ENCODE measurements at regions not wholly inside any gene's neighbourhood (a gene's known extent, or its start where the extent isn't known, plus 50 kb on each side); places are given as distances from the start of the nearest gene placed in this dataset.

- H4K20me1 ChIP-seq (ENCODE audit: control insufficient read depth, extremely low read depth, insufficient read depth, low read length), result no peaks in the 10 kb centered on the region
- H3K9me3 ChIP-seq (ENCODE audit: control insufficient read depth, low read depth, low read length), result no peaks in the 10 kb centered on the region
- TF ChIP-seq CTCF (optimal IDR thresholded peaks at IDR 0.05 in 1 of 3, IDR thresholded peaks at IDR 0.05 in 1 of 3, conservative IDR thresholded peaks at IDR 0.05 in 1 of 3; ENCODE audit: extremely low read depth in 1 of 3, insufficient read depth in 2 of 3, low read length in 3 of 3) (no peak), EZH2 (IDR thresholded peaks at IDR 0.05; ENCODE audit: low read length) (no peak)
- H3K27me3 ChIP-seq (ENCODE audit: control insufficient read depth, extremely low read depth, insufficient read depth, low read length), result no peaks in the 10 kb centered on the region
- no peak overlapping the region for H2AFZ ChIP-seq (ENCODE audit: control insufficient read depth, low read length)
- H3K27ac ChIP-seq (ENCODE audit: control insufficient read depth, insufficient read depth, low read length), result no peak overlapping the region
- H3K4me2 ChIP-seq (ENCODE audit: control insufficient read depth, extremely low read depth, insufficient read depth, low read depth, low read length), result no peak overlapping the region
- FAIRE-seq, result no peak
- no peak for DNase-seq (ENCODE audit: low read depth, low spot score)
- H3K4me3 ChIP-seq (ENCODE audit: control insufficient read depth in 2 of 3, extremely low read depth in 1 of 3, insufficient read depth in 2 of 3, low read depth in 1 of 3, low read length in 3 of 3), result no peak overlapping the region
- no peaks in the 10 kb centered on the region for H3K79me2 ChIP-seq (ENCODE audit: control insufficient read depth, insufficient read depth, low read length)
- dilution Hi-C loops (cut with MboI; ENCODE audit: extremely low pct_ligation_motif_present, low sequenced_read_pairs), result no loop called here
- H3K9ac ChIP-seq (ENCODE audit: control insufficient read depth, extremely low read depth, insufficient read depth, low read length), result no peak overlapping the region
- no peaks in the 10 kb centered on the region for H3K9me1 ChIP-seq (ENCODE audit: control insufficient read depth, extremely low read depth, insufficient read depth, low read length)
- no peaks in the 10 kb centered on the region for H3K4me1 ChIP-seq (ENCODE audit: control insufficient read depth, extremely low read depth, insufficient read depth, low read length)
- no peaks in the 10 kb centered on the region for H3K36me3 ChIP-seq (ENCODE audit: control insufficient read depth in 2 of 2, extremely low read depth in 1 of 2, insufficient read depth in 2 of 2, low read length in 2 of 2)
These were observed 459.7 kb downstream of the RBFOX1 start for GRCh38 chr16:7792346-7792745.

- Histone ChIP-seq H3K79me2 (ENCODE audit: control insufficient read depth, insufficient read depth, low read length) (no peaks in the 10 kb centered on the region), H3K27ac (ENCODE audit: control insufficient read depth, insufficient read depth, low read length) (no peak overlapping the region), H4K20me1 (ENCODE audit: control insufficient read depth, extremely low read depth, insufficient read depth, low read length) (no peaks in the 10 kb centered on the region), H3K9me1 (ENCODE audit: control insufficient read depth, extremely low read depth, insufficient read depth, low read length) (no peaks in the 10 kb centered on the region), H3K36me3 (ENCODE audit: control insufficient read depth in 2 of 2, extremely low read depth in 1 of 2, insufficient read depth in 2 of 2, low read length in 2 of 2) (no peaks in the 10 kb centered on the region), H3K4me1 (ENCODE audit: control insufficient read depth, extremely low read depth, insufficient read depth, low read length) (no peaks in the 10 kb centered on the region), H2AFZ (ENCODE audit: control insufficient read depth, low read length) (no peak overlapping the region), H3K9me3 (ENCODE audit: control insufficient read depth, low read depth, low read length) (no peaks in the 10 kb centered on the region), H3K4me3 (ENCODE audit: control insufficient read depth in 2 of 3, extremely low read depth in 1 of 3, insufficient read depth in 2 of 3, low read depth in 1 of 3, low read length in 3 of 3) (no peak overlapping the region), H3K9ac (ENCODE audit: control insufficient read depth, extremely low read depth, insufficient read depth, low read length) (no peak overlapping the region), H3K27me3 (ENCODE audit: control insufficient read depth, extremely low read depth, insufficient read depth, low read length) (no peaks in the 10 kb centered on the region), H3K4me2 (ENCODE audit: control insufficient read depth, extremely low read depth, insufficient read depth, low read depth, low read length) (no peak overlapping the region)
- dilution Hi-C loops (cut with MboI; ENCODE audit: extremely low pct_ligation_motif_present, low sequenced_read_pairs), result no loop called here
- no peak for DNase-seq (ENCODE audit: low read depth, low spot score)
- no peak for FAIRE-seq
- TF ChIP-seq CTCF (optimal IDR thresholded peaks at IDR 0.05 in 1 of 3, IDR thresholded peaks at IDR 0.05 in 1 of 3, conservative IDR thresholded peaks at IDR 0.05 in 1 of 3; ENCODE audit: extremely low read depth in 1 of 3, insufficient read depth in 2 of 3, low read length in 3 of 3) (no peak), EZH2 (IDR thresholded peaks at IDR 0.05; ENCODE audit: low read length) (no peak)
These were observed 458.5 kb downstream of the RBFOX1 start for GRCh38 chr16:7791028-7791590.
